HUDEP-2 (cell line): ENCODE measurements at regions not wholly inside any gene's neighbourhood (a gene's known extent, or its start where the extent isn't known, plus 50 kb on each side); places are given as distances from the start of the nearest gene placed in this dataset.
"Not testable (repeated sequence)": the region's sequence is repeated elsewhere in the genome, so short reads cannot be mapped to it uniquely, and the experiment has no call there.

Experiments
- DNase-seq, 76 experiments: peaks; one replicate each; lab custom pipeline; 2025; ENCODE audit not compliant: unreplicated experiment in 76 of 76; lab: John Stamatoyannopoulos, UW

GRCh38 chr22:45061332-45061731 lies 51.5 kb upstream of the PHF21B start:
- no peak for DNase-seq

- peak in 1 of 76 experiments; percentile 3 for DNase-seq
Measured at GRCh38 chr22:45064313-45065278, 54.8 kb upstream of the PHF21B start.

GRCh38 chr22:45065726-45066125 lies 55.9 kb upstream of the PHF21B start:
- no peak for DNase-seq

GRCh38 chr22:45067731-45068130 lies 57.9 kb upstream of the PHF21B start:
- no peak for DNase-seq

- no peak for DNase-seq
Measured at GRCh38 chr22:45069925-45070324, 60.1 kb upstream of the PHF21B start.

GRCh38 chr22:45071618-45072017 lies 61.8 kb upstream of the PHF21B start:
- no peak for DNase-seq

GRCh38 chr22:45072322-45072903 lies 62.6 kb upstream of the PHF21B start:
- no peak for DNase-seq

GRCh38 chr22:45073064-45073463 lies 63.3 kb upstream of the PHF21B start:
- DNase-seq = no peak

- no peak for DNase-seq
Measured at GRCh38 chr22:45077286-45077685, 67.5 kb upstream of the PHF21B start.

- no peak for DNase-seq
Measured at GRCh38 chr22:45077826-45078334, 68.1 kb upstream of the PHF21B start.

GRCh38 chr22:45082795-45083194 lies 73.0 kb upstream of the PHF21B start:
- DNase-seq = peak in 3 of 76 experiments; percentile 3 to 8 (median 4)

GRCh38 chr22:45083659-45084305 lies 74.0 kb upstream of the PHF21B start:
- DNase-seq = no peak

- DNase-seq = no peak
Measured at GRCh38 chr22:45084400-45084920, 74.7 kb upstream of the PHF21B start.

- DNase-seq = no peak
Measured at GRCh38 chr22:45087802-45088201, 75.9 kb upstream of the NUP50 start.

GRCh38 chr22:45088576-45088975 lies 75.1 kb upstream of the NUP50 start:
- no peak for DNase-seq

GRCh38 chr22:45090497-45090910 lies 73.2 kb upstream of the NUP50 start:
- DNase-seq = no peak

GRCh38 chr22:45091254-45091854 lies 72.4 kb upstream of the NUP50 start:
- DNase-seq = no peak

- DNase-seq = not testable (repeated sequence)
Measured at GRCh38 chr22:45091875-45092274, 71.8 kb upstream of the NUP50 start.

- no peak for DNase-seq
Measured at GRCh38 chr22:45092644-45093043, 71.1 kb upstream of the NUP50 start.

- DNase-seq = no peak
Measured at GRCh38 chr22:45093609-45094008, 70.1 kb upstream of the NUP50 start.
